T-helper 17 cell (primary cell): ENCODE measurements at regions not wholly inside any gene's neighbourhood (a gene's known extent, or its start where the extent isn't known, plus 50 kb on each side); places are given as distances from the start of the nearest gene placed in this dataset.
"Not testable (repeated sequence)": the region's sequence is repeated elsewhere in the genome, so short reads cannot be mapped to it uniquely, and the experiment has no call there.

Experiments
- ATAC-seq: fragments of 150-1000 bp; cut with Tn5 transposase; 2 replicates; pipeline ENCODE4 v1.10.0; 2021; ENCODE audit warnings: mild to moderate bottlenecking, moderate library complexity
- DNase-seq, 3 donors: peaks; one replicate each; pipeline versions ENCODE4 v3.0.0 to v3.0.0-alpha.2; 2020 to 2021
- H3K9me3 ChIP-seq: one replicate; pipeline ENCODE4 v1.7.0; 2013; ENCODE audit warnings: low read length, mild to moderate bottlenecking; ENCODE audit not compliant: control insufficient read depth, poor library complexity, severe bottlenecking
- H3K27ac Mint-ChIP-seq: one replicate; pipeline ENCODE4 v1.8.0; 2022; ENCODE audit warnings: mild to moderate bottlenecking, moderate library complexity, mixed read lengths
- H3K27me3 Mint-ChIP-seq: one replicate; pipeline ENCODE4 v1.8.0; 2022; ENCODE audit warnings: mixed read lengths
- H3K36me3 Mint-ChIP-seq: one replicate; pipeline ENCODE4 v1.8.0; 2022; ENCODE audit warnings: low read depth, mixed read lengths
- H3K4me1 Mint-ChIP-seq: one replicate; pipeline ENCODE4 v1.8.0; 2022; ENCODE audit warnings: mild to moderate bottlenecking, mixed read lengths
- H3K4me3 Mint-ChIP-seq: one replicate; pipeline ENCODE4 v1.8.0; 2022; ENCODE audit warnings: mild to moderate bottlenecking, moderate library complexity, mixed read lengths

GRCh38 chr5:115751176-115751575 lies 65.3 kb downstream of the CDO1 start:
- Mint-ChIP-seq H3K4me3 (no peak overlapping the region), H3K36me3 (no peaks in the 10 kb centered on the region), H3K27me3 (peaks cover 51% of the 10 kb centered on the region), H3K27ac (no peak overlapping the region), H3K4me1 (no peaks in the 10 kb centered on the region)
- no peak for ATAC-seq
- no peak for DNase-seq
- H3K9me3 ChIP-seq, result no peaks in the 10 kb centered on the region

- no peak for ATAC-seq
- Mint-ChIP-seq H3K4me3 (no peak overlapping the region), H3K27ac (no peak overlapping the region), H3K36me3 (no peaks in the 10 kb centered on the region), H3K4me1 (no peaks in the 10 kb centered on the region), H3K27me3 (peaks cover 33% of the 10 kb centered on the region)
- DNase-seq, result no peak
- no peaks in the 10 kb centered on the region for H3K9me3 ChIP-seq
Observed at GRCh38 chr5:115749016-115749415, 67.4 kb downstream of the CDO1 start.

- H3K27me3 Mint-ChIP-seq, result peaks cover 29% of the 10 kb centered on the region
- not testable (repeated sequence) for H3K27ac Mint-ChIP-seq, ATAC-seq, H3K9me3 ChIP-seq, H3K36me3 Mint-ChIP-seq, H3K4me3 Mint-ChIP-seq, H3K4me1 Mint-ChIP-seq, DNase-seq
Observed at GRCh38 chr5:115739245-115739644, 77.2 kb downstream of the CDO1 start.

GRCh38 chr5:115738830-115739229 lies 77.6 kb downstream of the CDO1 start:
- no peaks in the 10 kb centered on the region for H3K9me3 ChIP-seq
- H3K4me3 Mint-ChIP-seq, result no peak overlapping the region
- no peak for DNase-seq
- ATAC-seq, result no peak
- peaks cover 33% of the 10 kb centered on the region for H3K27me3 Mint-ChIP-seq
- H3K4me1 Mint-ChIP-seq, result no peaks in the 10 kb centered on the region
- H3K36me3 Mint-ChIP-seq, result peaks cover 2% of the 10 kb centered on the region
- no peak overlapping the region for H3K27ac Mint-ChIP-seq

- Mint-ChIP-seq H3K27me3 (peaks cover 47% of the 10 kb centered on the region), H3K4me3 (no peak overlapping the region), H3K27ac (no peak overlapping the region), H3K36me3 (peaks cover 2% of the 10 kb centered on the region), H3K4me1 (no peaks in the 10 kb centered on the region)
- H3K9me3 ChIP-seq, result no peaks in the 10 kb centered on the region
- ATAC-seq (no peak), DNase-seq (no peak)
Observed at GRCh38 chr5:115737452-115737851, 79.0 kb downstream of the CDO1 start.

GRCh38 chr5:115736690-115737005 lies 79.8 kb downstream of the CDO1 start:
- Mint-ChIP-seq H3K36me3 (peaks cover 2% of the 10 kb centered on the region), H3K4me1 (no peaks in the 10 kb centered on the region), H3K4me3 (no peak overlapping the region), H3K27me3 (peaks cover 48% of the 10 kb centered on the region), H3K27ac (no peak overlapping the region)
- no peaks in the 10 kb centered on the region for H3K9me3 ChIP-seq
- ATAC-seq (no peak), DNase-seq (no peak)

GRCh38 chr5:115736004-115736689 lies 80.3 kb downstream of the CDO1 start:
- ATAC-seq (no peak), DNase-seq (no peak)
- H3K4me3 Mint-ChIP-seq, result no peak overlapping the region
- no peaks in the 10 kb centered on the region for H3K4me1 Mint-ChIP-seq
- no peak overlapping the region for H3K27ac Mint-ChIP-seq
- peaks cover 48% of the 10 kb centered on the region for H3K27me3 Mint-ChIP-seq
- no peaks in the 10 kb centered on the region for H3K9me3 ChIP-seq
- peaks cover 2% of the 10 kb centered on the region for H3K36me3 Mint-ChIP-seq

GRCh38 chr5:115735108-115735998 lies 81.1 kb downstream of the CDO1 start:
- Mint-ChIP-seq H3K27me3 (peaks cover 52% of the 10 kb centered on the region), H3K4me3 (no peak overlapping the region), H3K36me3 (peaks cover 2% of the 10 kb centered on the region), H3K4me1 (no peaks in the 10 kb centered on the region), H3K27ac (no peak overlapping the region)
- ATAC-seq, result no peak
- H3K9me3 ChIP-seq, result no peaks in the 10 kb centered on the region
- DNase-seq, result no peak

GRCh38 chr5:115733607-115734006 lies 82.9 kb downstream of the CDO1 start:
- H3K9me3 ChIP-seq, result no peaks in the 10 kb centered on the region
- peaks cover 2% of the 10 kb centered on the region for H3K36me3 Mint-ChIP-seq
- H3K4me3 Mint-ChIP-seq, result no peak overlapping the region
- peaks cover 53% of the 10 kb centered on the region for H3K27me3 Mint-ChIP-seq
- ATAC-seq (no peak), DNase-seq (no peak)
- no peaks in the 10 kb centered on the region for H3K4me1 Mint-ChIP-seq
- H3K27ac Mint-ChIP-seq, result no peak overlapping the region

GRCh38 chr5:115732026-115732425 lies 84.4 kb downstream of the CDO1 start:
- H3K9me3 ChIP-seq, result no peaks in the 10 kb centered on the region
- Mint-ChIP-seq H3K4me3 (no peak overlapping the region), H3K27me3 (peaks cover 48% of the 10 kb centered on the region), H3K27ac (no peak overlapping the region), H3K36me3 (no peaks in the 10 kb centered on the region), H3K4me1 (no peaks in the 10 kb centered on the region)
- ATAC-seq, result no peak
- DNase-seq, result no peak

- ATAC-seq, result no peak
- Mint-ChIP-seq H3K27ac (no peak overlapping the region), H3K36me3 (no peaks in the 10 kb centered on the region), H3K4me3 (no peak overlapping the region), H3K27me3 (peaks cover 39% of the 10 kb centered on the region), H3K4me1 (no peaks in the 10 kb centered on the region)
- H3K9me3 ChIP-seq, result no peaks in the 10 kb centered on the region
- DNase-seq, result no peak
Observed at GRCh38 chr5:115725522-115725921, 90.9 kb downstream of the CDO1 start.

- no peak overlapping the region for H3K27ac Mint-ChIP-seq
- H3K27me3 Mint-ChIP-seq, result peaks cover 45% of the 10 kb centered on the region
- no peak overlapping the region for H3K4me3 Mint-ChIP-seq
- no peaks in the 10 kb centered on the region for H3K36me3 Mint-ChIP-seq
- DNase-seq (no peak), ATAC-seq (no peak)
- H3K9me3 ChIP-seq, result no peaks in the 10 kb centered on the region
- no peaks in the 10 kb centered on the region for H3K4me1 Mint-ChIP-seq
Observed at GRCh38 chr5:115723220-115723619, 93.2 kb downstream of the CDO1 start.

- no peaks in the 10 kb centered on the region for H3K9me3 ChIP-seq
- DNase-seq (no peak), ATAC-seq (no peak)
- Mint-ChIP-seq H3K27ac (no peak overlapping the region), H3K4me1 (no peaks in the 10 kb centered on the region), H3K27me3 (peaks cover 46% of the 10 kb centered on the region), H3K4me3 (no peak overlapping the region), H3K36me3 (no peaks in the 10 kb centered on the region)
Observed at GRCh38 chr5:115720888-115721287, 95.1 kb upstream of the TMED7 start.

- no peaks in the 10 kb centered on the region for H3K9me3 ChIP-seq
- Mint-ChIP-seq H3K4me1 (no peaks in the 10 kb centered on the region), H3K27me3 (peaks cover 34% of the 10 kb centered on the region), H3K36me3 (no peaks in the 10 kb centered on the region), H3K4me3 (no peak overlapping the region), H3K27ac (no peak overlapping the region)
- DNase-seq, result no peak
- ATAC-seq, result no peak
Observed at GRCh38 chr5:115718927-115719326, 93.1 kb upstream of the TMED7 start.
